Progenitor cell of endocrine pancreas (in vitro differentiated cells): ENCODE measurements at regions not wholly inside any gene's neighbourhood (a gene's known extent, or its start where the extent isn't known, plus 50 kb on each side); places are given as distances from the start of the nearest gene placed in this dataset.

Experiments used
- DNase-seq: peaks from one replicate; pipeline ENCODE4 v3.0.0; 2021; ENCODE audit warnings: low spot score; ENCODE audit not compliant: unreplicated experiment
- H3K27ac Mint-ChIP-seq: 2 replicates; pipeline ENCODE4 v1.8.0; 2021; ENCODE audit warnings: mild to moderate bottlenecking, moderate library complexity, mixed read lengths
- H3K27me3 Mint-ChIP-seq: 2 replicates; pipeline ENCODE4 v1.8.0; 2021; ENCODE audit warnings: mixed read lengths
- H3K36me3 Mint-ChIP-seq: 2 replicates; pipeline ENCODE4 v1.8.0; 2022; ENCODE audit warnings: mixed read lengths; ENCODE audit not compliant: insufficient read depth
- H3K4me1 Mint-ChIP-seq: 2 replicates; pipeline ENCODE4 v1.8.0; 2021; ENCODE audit warnings: low read depth, mixed read lengths
- H3K4me3 Mint-ChIP-seq: 2 replicates; pipeline ENCODE4 v1.8.0; 2021; ENCODE audit warnings: low read depth, mild to moderate bottlenecking, moderate library complexity, mixed read lengths
- H3K9me3 Mint-ChIP-seq: 2 replicates; pipeline ENCODE4 v1.8.0; 2021; ENCODE audit warnings: low read depth, mixed read lengths
- CTCF ChIP-seq: fragments of 200-600 bp; sonication (generic); IDR thresholded peaks from one replicate; pipeline ENCODE4 v1.5.0; 2021; ENCODE audit warnings: antibody characterized with exemption, mild to moderate bottlenecking; ENCODE audit not compliant: unreplicated experiment

- no peaks in the 10 kb centered on the region for H3K36me3 Mint-ChIP-seq
- no peaks in the 10 kb centered on the region for H3K27me3 Mint-ChIP-seq
- no peak for TF ChIP-seq CTCF
- H3K4me3 Mint-ChIP-seq, result no peak overlapping the region
- no peak for DNase-seq
- H3K9me3 Mint-ChIP-seq, result no peaks in the 10 kb centered on the region
- no peaks in the 10 kb centered on the region for H3K4me1 Mint-ChIP-seq
- H3K27ac Mint-ChIP-seq, result no peak overlapping the region
Measured at GRCh38 chr7:89401099-89401498, 605.6 kb upstream of the TEX47 start.

GRCh38 chr7:89401690-89402089, 606.2 kb upstream of the TEX47 start:
- H3K9me3 Mint-ChIP-seq, result no peaks in the 10 kb centered on the region
- no peak for TF ChIP-seq CTCF
- no peak overlapping the region for H3K4me3 Mint-ChIP-seq
- no peak for DNase-seq
- H3K27ac Mint-ChIP-seq, result no peak overlapping the region
- no peaks in the 10 kb centered on the region for H3K4me1 Mint-ChIP-seq
- no peaks in the 10 kb centered on the region for H3K27me3 Mint-ChIP-seq
- H3K36me3 Mint-ChIP-seq, result no peaks in the 10 kb centered on the region

GRCh38 chr7:89451911-89452310, 656.4 kb upstream of the TEX47 start:
- H3K9me3 Mint-ChIP-seq, result no peaks in the 10 kb centered on the region
- H3K27me3 Mint-ChIP-seq, result no peaks in the 10 kb centered on the region
- no peaks in the 10 kb centered on the region for H3K4me1 Mint-ChIP-seq
- TF ChIP-seq CTCF, result no peak
- no peaks in the 10 kb centered on the region for H3K36me3 Mint-ChIP-seq
- no peak for DNase-seq
- H3K4me3 Mint-ChIP-seq, result no peak overlapping the region
- no peak overlapping the region for H3K27ac Mint-ChIP-seq

- H3K9me3 Mint-ChIP-seq, result no peaks in the 10 kb centered on the region
- no peaks in the 10 kb centered on the region for H3K4me1 Mint-ChIP-seq
- no peaks in the 10 kb centered on the region for H3K27me3 Mint-ChIP-seq
- no peak overlapping the region for H3K4me3 Mint-ChIP-seq
- no peaks in the 10 kb centered on the region for H3K36me3 Mint-ChIP-seq
- H3K27ac Mint-ChIP-seq, result no peak overlapping the region
- no peak for DNase-seq
- no peak for TF ChIP-seq CTCF
Measured at GRCh38 chr7:89456556-89456955, 661.0 kb upstream of the TEX47 start.

GRCh38 chr7:89458114-89458513, 662.6 kb upstream of the TEX47 start:
- H3K36me3 Mint-ChIP-seq, result no peaks in the 10 kb centered on the region
- no peak overlapping the region for H3K4me3 Mint-ChIP-seq
- H3K27me3 Mint-ChIP-seq, result no peaks in the 10 kb centered on the region
- no peaks in the 10 kb centered on the region for H3K4me1 Mint-ChIP-seq
- no peak for DNase-seq
- H3K27ac Mint-ChIP-seq, result no peak overlapping the region
- H3K9me3 Mint-ChIP-seq, result no peaks in the 10 kb centered on the region
- no peak for TF ChIP-seq CTCF
